ENCODE measurements at regions not wholly inside any gene's neighbourhood (a gene's known extent, or its start where the extent isn't known, plus 50 kb on each side); places are given as distances from the start of the nearest gene placed in this dataset.

DNA sequence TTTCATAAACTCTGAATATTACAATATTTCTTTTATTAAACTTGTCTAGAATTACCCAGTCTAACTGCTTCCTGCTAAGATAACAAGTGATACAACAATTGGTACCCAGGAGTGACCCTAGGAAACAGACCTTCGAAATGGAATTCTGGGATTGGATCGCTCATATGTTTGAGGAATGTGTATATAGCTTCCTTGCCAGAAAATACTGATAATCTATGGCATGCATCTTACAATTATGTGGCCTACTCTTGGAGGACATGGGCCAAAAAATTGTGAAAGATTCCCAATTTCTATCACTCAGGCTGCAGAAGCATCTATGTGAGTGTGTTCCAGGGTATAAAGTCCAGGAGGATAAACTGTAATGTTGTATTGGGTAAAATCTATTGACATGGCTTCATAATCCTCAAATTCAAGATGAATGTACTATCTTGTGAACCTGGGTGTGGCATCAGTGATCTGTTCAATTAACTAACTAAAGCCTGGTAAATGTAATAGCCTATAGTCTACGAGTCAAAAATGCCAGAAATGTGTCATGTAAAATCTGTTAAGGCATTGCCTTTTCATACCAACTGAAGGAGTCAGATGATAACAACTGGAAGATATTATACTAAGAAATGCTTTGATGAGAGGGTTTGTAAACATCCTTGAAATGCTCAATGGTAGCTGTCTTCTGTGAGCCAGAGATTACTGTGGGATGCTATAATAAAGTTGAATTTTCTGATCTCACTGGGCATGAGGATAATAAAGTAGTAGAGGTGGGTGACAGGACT, 1499.3 kb downstream of the PCDH7 start:
- no peak overlapping the region for H3K4me3 Mint-ChIP-seq
- no peak overlapping the region for H3K27ac Mint-ChIP-seq
- H3K4me1 Mint-ChIP-seq = no peaks in the 10 kb centered on the region

DNA sequence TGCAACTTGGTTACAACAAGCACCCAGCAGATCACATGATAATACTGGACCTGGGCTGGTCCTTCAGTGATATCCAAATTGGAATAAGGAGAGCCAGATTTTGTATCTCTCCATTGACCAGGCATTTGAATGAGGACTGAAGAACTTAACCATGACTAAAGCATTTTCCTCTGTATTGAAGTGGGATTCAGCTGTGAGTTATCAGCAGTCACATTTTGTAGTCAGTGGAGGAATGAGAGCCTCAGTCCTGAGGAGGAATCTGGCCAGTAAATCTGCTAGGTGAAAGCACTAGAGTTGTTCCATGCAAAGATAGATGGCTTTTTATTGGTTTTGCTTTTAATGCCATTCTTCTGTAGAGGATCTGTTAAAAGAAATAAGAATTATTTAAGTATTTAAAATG, 1506.0 kb downstream of the PCDH7 start:
- Histone ChIP-seq H3F3A (ENCODE audit: low read depth) (no peaks in the 10 kb centered on the region), H3K4me1 (no peaks in the 10 kb centered on the region), H3K27me3 (no peaks in the 10 kb centered on the region), H3K79me2 (ENCODE audit: low read depth) (no peaks in the 10 kb centered on the region), H2AFZ (replicated peaks) (no peak overlapping the region), H3K36me3 (no peaks in the 10 kb centered on the region), H3K9ac (no peak overlapping the region), H3K9me3 (ENCODE audit: low read depth) (no peaks in the 10 kb centered on the region), H3K4me2 (no peak overlapping the region), H3K27ac (no peak overlapping the region), H3K4me3 (no peak overlapping the region), H4K20me1 (ENCODE audit: low read depth) (no peaks in the 10 kb centered on the region)
- Mint-ChIP-seq H3K4me1 (no peaks in the 10 kb centered on the region), H3K27ac (no peak overlapping the region), H3K36me3 (peaks cover 2% of the 10 kb centered on the region), H3K27me3 (ENCODE audit: insufficient read depth, low read depth) (no peaks in the 10 kb centered on the region), H3K9me3 (peaks cover 5% of the 10 kb centered on the region), H3K4me3 (no peak overlapping the region)
- DNase-seq (ENCODE audit: low spot score) = no peak
- TF ChIP-seq EZH2 (IDR thresholded peaks at IDR 0.05) = no peak
- no peak for TF ChIP-seq CTCF (IDR thresholded peaks at IDR 0.05)
- no peak for TF ChIP-seq EZH2phosphoT487 (IDR thresholded peaks at IDR 0.05)

More for the DNA sequence above, 1499.3 kb downstream of the PCDH7 start:
- Mint-ChIP-seq H3K27me3 (ENCODE audit: insufficient read depth, low read depth) (peaks cover 2% of the 10 kb centered on the region), H3K9me3 (peaks cover 5% of the 10 kb centered on the region), H3K36me3 (peaks cover 2% of the 10 kb centered on the region)
- Histone ChIP-seq H3K4me2 (no peak overlapping the region), H2AFZ (replicated peaks) (no peak overlapping the region), H3F3A (ENCODE audit: low read depth) (no peaks in the 10 kb centered on the region), H3K27ac (no peak overlapping the region), H3K4me3 (no peak overlapping the region), H3K4me1 (no peaks in the 10 kb centered on the region), H3K79me2 (ENCODE audit: low read depth) (no peaks in the 10 kb centered on the region), H3K9me3 (ENCODE audit: low read depth) (no peaks in the 10 kb centered on the region), H3K36me3 (no peaks in the 10 kb centered on the region), H3K27me3 (no peaks in the 10 kb centered on the region), H4K20me1 (ENCODE audit: low read depth) (no peaks in the 10 kb centered on the region), H3K9ac (no peak overlapping the region)
- no peak for DNase-seq (ENCODE audit: low spot score)
- no peak for TF ChIP-seq CTCF (IDR thresholded peaks at IDR 0.05)
- no peak for TF ChIP-seq EZH2phosphoT487 (IDR thresholded peaks at IDR 0.05)
- TF ChIP-seq EZH2 (IDR thresholded peaks at IDR 0.05) = no peak

DNA sequence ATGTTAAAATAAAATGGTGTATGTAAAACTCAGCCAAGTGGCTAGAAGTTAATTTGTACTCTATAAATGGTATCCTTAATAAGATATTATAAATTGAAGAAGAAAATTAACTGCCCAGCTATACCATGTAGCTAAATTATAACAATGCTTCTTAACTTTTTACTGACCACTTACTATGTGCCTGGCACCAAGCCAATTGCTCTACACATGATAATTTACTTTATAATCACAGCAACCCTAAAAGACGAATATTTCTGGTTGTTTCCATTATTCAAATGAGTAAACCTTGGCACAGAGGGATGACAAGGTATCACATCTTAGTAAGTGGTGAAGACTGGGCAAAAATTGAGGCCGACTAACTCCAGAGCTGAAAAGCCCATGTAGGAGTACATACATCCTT, 1506.6 kb downstream of the PCDH7 start:
- peaks cover 5% of the 10 kb centered on the region for H3K9me3 Mint-ChIP-seq
- H3K4me1 ChIP-seq = no peaks in the 10 kb centered on the region
- H3F3A ChIP-seq (ENCODE audit: low read depth) = no peaks in the 10 kb centered on the region
- no peaks in the 10 kb centered on the region for H3K9me3 ChIP-seq (ENCODE audit: low read depth)
- H4K20me1 ChIP-seq (ENCODE audit: low read depth) = no peaks in the 10 kb centered on the region
- no peak overlapping the region for H3K4me2 ChIP-seq
- H3K4me1 Mint-ChIP-seq = no peaks in the 10 kb centered on the region
- H3K27ac Mint-ChIP-seq = no peak overlapping the region
- H3K36me3 Mint-ChIP-seq = peaks cover 2% of the 10 kb centered on the region
- DNase-seq (ENCODE audit: low spot score) = no peak
- H3K27ac ChIP-seq = no peak overlapping the region
- no peak overlapping the region for H3K9ac ChIP-seq
- H2AFZ ChIP-seq (replicated peaks) = no peak overlapping the region
- no peaks in the 10 kb centered on the region for H3K27me3 Mint-ChIP-seq (ENCODE audit: insufficient read depth, low read depth)
- no peaks in the 10 kb centered on the region for H3K27me3 ChIP-seq
- no peaks in the 10 kb centered on the region for H3K79me2 ChIP-seq (ENCODE audit: low read depth)
- H3K36me3 ChIP-seq = no peaks in the 10 kb centered on the region
- H3K4me3 Mint-ChIP-seq = no peak overlapping the region
- H3K4me3 ChIP-seq = no peak overlapping the region
- TF ChIP-seq CTCF (IDR thresholded peaks at IDR 0.05) (no peak), EZH2 (IDR thresholded peaks at IDR 0.05) (no peak), EZH2phosphoT487 (IDR thresholded peaks at IDR 0.05) (no peak)

All from neural progenitor cell (in vitro differentiated cells).